Spleen (tissue), 11 donors: ENCODE measurements at regions not wholly inside any gene's neighbourhood (a gene's known extent, or its start where the extent isn't known, plus 50 kb on each side); places are given as distances from the start of the nearest gene placed in this dataset.

Experiments used
- DNase-seq: peaks from one replicate; pipeline ENCODE4 v3.0.0-alpha.2; 2020
- H3K27ac ChIP-seq, 8 donors: fragments of 200-600 bp; sonication (generic) in 7 of 8; 1 replicate in 4 of 8; 2 replicates in 4 of 8; pipeline versions ENCODE4 v1.5.0 to v1.8.0; 2016 to 2021; ENCODE audit warnings: inconsistent platforms in 4 of 8, mild to moderate bottlenecking in 4 of 8, moderate library complexity in 1 of 8
- H3K27me3 ChIP-seq, 7 donors: fragments of 200-600 bp; sonication (generic) in 6 of 7; replicated peaks in 1 of 7; 1 replicate in 4 of 7; 2 replicates in 3 of 7; pipeline versions ENCODE4 v1.5.0 to v1.8.0; 2016 to 2021; ENCODE audit warnings: inconsistent platforms in 3 of 7, mild to moderate bottlenecking in 1 of 7
- H3K36me3 ChIP-seq, 6 donors: fragments of 200-600 bp; sonication (generic) in 5 of 6; 1 replicate in 4 of 6; 2 replicates in 2 of 6; pipeline versions ENCODE4 v1.5.0 to v1.8.0; 2016 to 2021; ENCODE audit warnings: inconsistent platforms in 2 of 6
- H3K4me1 ChIP-seq, 6 donors: fragments of 200-600 bp; sonication (generic) in 5 of 6; 1 replicate in 3 of 6; 2 replicates in 3 of 6; pipeline versions ENCODE4 v1.5.0 to v1.8.0; 2016 to 2021; ENCODE audit warnings: inconsistent platforms in 3 of 6
- H3K4me3 ChIP-seq, 8 donors: fragments of 200-600 bp; sonication (generic) in 7 of 8; 1 replicate in 4 of 8; 2 replicates in 4 of 8; pipeline versions ENCODE4 v1.5.0 to v1.8.0; 2016 to 2021; ENCODE audit warnings: inconsistent platforms in 4 of 8, mild to moderate bottlenecking in 4 of 8, moderate library complexity in 2 of 8
- H3K9me3 ChIP-seq, 8 donors: fragments of 200-600 bp; sonication (generic) in 7 of 8; 1 replicate in 4 of 8; 2 replicates in 4 of 8; pipeline versions ENCODE4 v1.5.0 to v1.8.0; 2016 to 2021; ENCODE audit warnings: inconsistent platforms in 4 of 8
- POLR2A ChIP-seq, 3 donors: fragments of 450-650 bp; IDR thresholded peaks; one replicate each; pipeline ENCODE4 v1.5.1; 2017; ENCODE audit warnings: antibody characterized with exemption in 3 of 3, mild to moderate bottlenecking in 1 of 3
- POLR2AphosphoS5 ChIP-seq, 3 donors: sonication (generic); formaldehyde crosslinking; IDR thresholded peaks; one replicate each; pipeline ENCODE4 v1.5.1; 2017; ENCODE audit warnings: antibody characterized with exemption in 3 of 3
- WGBS, 5 donors: extraction: QIAGEN DNeasy Blood & Tissue Kit in 3 of 5; methylation state at CpG; one replicate each; pipeline versions ENCODE4 v1.1.5 to v1.1.7; 2013 to 2018; 5-methylcytosine and 5-hydroxymethylcytosine counted together
- intact Hi-C: fragments of 100-400 bp; cut with DNase I; formaldehyde crosslinking; loops from one replicate; pipeline ENCODE4 v1.15.0; 2023; ENCODE audit warnings: low total_unique reads
- TF ChIP-seq, protein P1 (sequence below), 11 experiments: fragments of 200-600 bp in 7 of 11; fragments of 450-650 bp in 4 of 11; sonication (generic) in 4 of 11; IDR thresholded peaks in 8 of 11; conservative IDR thresholded peaks in 3 of 11; 1 replicate in 7 of 11; 2 replicates in 4 of 11; pipeline versions ENCODE4 v1.4.0 to v1.8.0; 2016 to 2021; ENCODE audit warnings: antibody characterized with exemption in 11 of 11, inconsistent platforms in 4 of 11, mild to moderate bottlenecking in 1 of 11
- donor health status: healthy with polysubstance abuse.
- donor health status: DM: no; HTN: no; CAD: no; lungs with moderate emphysema.
- donor health status: DM: no; HTN: no; CAD: no.
- donor health status: Bipolar disorder and iron deficiency.
- donor health status: healthy.
- donor health status: DM: no; HTN: no; CAD: no.
- donor health status: DM: yes; HTN: yes; CAD: no.

DNA sequence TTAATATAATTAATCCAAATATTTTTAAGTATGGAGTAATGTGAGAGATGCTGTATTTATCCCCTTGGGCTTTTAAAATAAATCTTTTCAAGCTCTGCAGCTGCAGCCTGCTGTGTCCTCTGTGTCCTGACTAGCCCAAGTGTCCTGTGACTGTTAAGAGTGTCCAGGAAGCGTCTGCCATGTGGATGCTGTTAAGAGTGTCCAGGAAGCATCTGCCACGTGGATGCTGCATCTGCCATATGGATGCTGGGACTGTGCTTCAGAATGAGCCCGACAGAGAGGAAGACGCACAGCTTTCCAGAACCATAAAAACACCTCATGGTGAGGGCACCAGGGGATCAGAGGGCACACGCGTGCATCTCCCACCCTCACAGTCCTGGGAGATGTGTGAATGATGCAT lies 307.2 kb downstream of the ADGRD1 start:
- H3K27me3 ChIP-seq: peaks cover 0 to 18% (median 0%) of the 10 kb centered on the region in 7 donors
- peaks cover 0 to 6% (median 0%) of the 10 kb centered on the region in 8 donors for H3K9me3 ChIP-seq
- H3K27ac ChIP-seq: no peak overlapping the region
- TF ChIP-seq POLR2AphosphoS5 (IDR thresholded peaks at IDR 0.05) (no peak), POLR2A (IDR thresholded peaks at IDR 0.05) (no peak)
- TF ChIP-seq, protein P1, sequence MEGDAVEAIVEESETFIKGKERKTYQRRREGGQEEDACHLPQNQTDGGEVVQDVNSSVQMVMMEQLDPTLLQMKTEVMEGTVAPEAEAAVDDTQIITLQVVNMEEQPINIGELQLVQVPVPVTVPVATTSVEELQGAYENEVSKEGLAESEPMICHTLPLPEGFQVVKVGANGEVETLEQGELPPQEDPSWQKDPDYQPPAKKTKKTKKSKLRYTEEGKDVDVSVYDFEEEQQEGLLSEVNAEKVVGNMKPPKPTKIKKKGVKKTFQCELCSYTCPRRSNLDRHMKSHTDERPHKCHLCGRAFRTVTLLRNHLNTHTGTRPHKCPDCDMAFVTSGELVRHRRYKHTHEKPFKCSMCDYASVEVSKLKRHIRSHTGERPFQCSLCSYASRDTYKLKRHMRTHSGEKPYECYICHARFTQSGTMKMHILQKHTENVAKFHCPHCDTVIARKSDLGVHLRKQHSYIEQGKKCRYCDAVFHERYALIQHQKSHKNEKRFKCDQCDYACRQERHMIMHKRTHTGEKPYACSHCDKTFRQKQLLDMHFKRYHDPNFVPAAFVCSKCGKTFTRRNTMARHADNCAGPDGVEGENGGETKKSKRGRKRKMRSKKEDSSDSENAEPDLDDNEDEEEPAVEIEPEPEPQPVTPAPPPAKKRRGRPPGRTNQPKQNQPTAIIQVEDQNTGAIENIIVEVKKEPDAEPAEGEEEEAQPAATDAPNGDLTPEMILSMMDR (IDR thresholded peaks at IDR 0.05 in 8 of 11, conservative IDR thresholded peaks at IDR 0.05 in 3 of 11): no peak
- no peaks in the 10 kb centered on the region for H3K4me1 ChIP-seq
- peak; percentile 47 for DNase-seq
- intact Hi-C loops: no loop called here
- WGBS, 5 donors: 61 to 75% (median 69%) methylated on average over 6 of the region's 6 CpGs
- H3K36me3 ChIP-seq: no peaks in the 10 kb centered on the region
- no peak overlapping the region for H3K4me3 ChIP-seq

DNA sequence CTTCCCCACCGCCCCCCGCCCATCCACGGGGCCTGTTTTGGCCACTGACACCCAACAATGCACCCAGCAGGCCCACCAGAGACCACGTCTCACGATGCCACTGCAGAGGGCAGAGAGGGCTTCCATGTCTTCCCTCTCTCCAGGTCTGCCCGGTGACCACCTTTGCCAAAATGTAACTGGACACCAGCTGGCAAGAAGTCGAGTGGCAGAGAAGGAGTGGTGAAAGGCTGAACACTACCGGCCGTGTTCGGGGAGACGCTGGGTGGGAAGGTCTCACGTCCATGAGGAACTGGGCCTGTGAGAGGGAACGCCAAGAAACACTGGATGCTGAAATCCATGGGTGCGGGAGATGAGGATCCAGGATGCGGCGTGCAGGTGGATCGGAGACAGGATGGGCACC lies 308.2 kb downstream of the ADGRD1 start:
- peak; percentile 53 for DNase-seq
- Histone ChIP-seq H3K27me3 (peaks cover 0 to 11% (median 0%) of the 10 kb centered on the region in 7 donors), H3K4me3 (no peak overlapping the region), H3K36me3 (no peaks in the 10 kb centered on the region), H3K27ac (no peak overlapping the region), H3K4me1 (no peaks in the 10 kb centered on the region), H3K9me3 (no peaks in the 10 kb centered on the region)
- intact Hi-C loops: no loop called here
- TF ChIP-seq POLR2A (IDR thresholded peaks at IDR 0.05): no peak
- WGBS, 5 donors: 88 to 91% (median 88%) methylated on average over 17 of the region's 17 CpGs

DNA sequence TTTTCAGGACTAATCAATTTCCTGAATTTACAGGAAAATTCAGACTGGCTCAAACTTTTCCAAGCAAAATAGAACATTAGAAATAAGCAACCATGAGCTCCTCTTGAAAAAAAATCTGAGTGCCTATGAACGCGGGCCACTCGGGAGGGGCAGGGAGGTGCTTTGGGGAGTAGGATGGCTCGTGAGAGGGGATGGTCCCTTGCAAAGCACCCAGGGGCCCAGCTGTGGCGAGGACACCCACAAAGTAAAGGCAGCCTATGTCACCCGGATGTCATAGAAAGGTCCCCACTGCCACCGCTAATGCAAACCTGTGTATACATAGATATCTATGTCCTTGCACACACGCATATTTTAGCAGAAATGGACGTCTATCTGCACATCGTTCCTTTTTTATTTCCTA lies 309.9 kb downstream of the ADGRD1 start:
- TF ChIP-seq, protein P1 (IDR thresholded peaks at IDR 0.05 in 8 of 11, conservative IDR thresholded peaks at IDR 0.05 in 3 of 11): no peak
- no peak for TF ChIP-seq POLR2AphosphoS5 (IDR thresholded peaks at IDR 0.05)
- no peak for TF ChIP-seq POLR2A (IDR thresholded peaks at IDR 0.05)

DNA sequence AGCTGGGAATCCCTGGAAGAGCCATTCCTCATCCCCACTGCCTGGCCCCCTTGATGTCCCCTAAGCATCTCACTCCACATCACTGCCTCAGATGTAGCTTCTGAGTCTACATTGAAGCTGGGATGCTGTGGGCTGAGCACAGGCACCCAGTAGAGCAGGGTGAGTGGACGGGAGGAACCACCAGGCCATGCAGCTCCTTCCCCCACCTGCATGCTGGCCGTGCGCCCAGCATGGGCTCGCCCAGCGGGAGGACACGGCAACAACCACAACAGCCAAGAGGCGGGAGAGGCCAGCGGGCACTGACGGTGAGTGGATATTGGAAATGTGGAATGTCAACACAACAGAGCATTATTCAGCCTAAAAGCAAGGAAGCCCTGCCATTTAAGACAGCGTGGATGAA lies 310.9 kb downstream of the ADGRD1 start:
- 85 to 92% (median 87%) methylated on average over 10 of the region's 10 CpGs for WGBS, 5 donors

More for the DNA sequence above, 309.9 kb downstream of the ADGRD1 start:
- no peaks in the 10 kb centered on the region for H3K9me3 ChIP-seq
- no peak overlapping the region for H3K4me3 ChIP-seq
- no peak overlapping the region for H3K27ac ChIP-seq
- H3K27me3 ChIP-seq: no peaks in the 10 kb centered on the region
- 78 to 90% (median 83%) methylated on average over 10 of the region's 10 CpGs for WGBS, 5 donors
- intact Hi-C loops: no loop called here
- no peaks in the 10 kb centered on the region for H3K4me1 ChIP-seq
- no peaks in the 10 kb centered on the region for H3K36me3 ChIP-seq
- peak; percentile 56 for DNase-seq

More for the DNA sequence above, 310.9 kb downstream of the ADGRD1 start:
- intact Hi-C loops: no loop called here
- Histone ChIP-seq H3K4me3 (no peak overlapping the region), H3K27ac (no peak overlapping the region), H3K27me3 (no peaks in the 10 kb centered on the region), H3K4me1 (no peaks in the 10 kb centered on the region), H3K9me3 (no peaks in the 10 kb centered on the region), H3K36me3 (no peaks in the 10 kb centered on the region)
- peak; percentile 55 for DNase-seq
- TF ChIP-seq POLR2AphosphoS5 (IDR thresholded peaks at IDR 0.05) (no peak), POLR2A (IDR thresholded peaks at IDR 0.05) (no peak)
- TF ChIP-seq, protein P1 (IDR thresholded peaks at IDR 0.05 in 8 of 11, conservative IDR thresholded peaks at IDR 0.05 in 3 of 11): no peak
